ENCODE measurements at regions not wholly inside any gene's neighbourhood (a gene's known extent, or its start where the extent isn't known, plus 50 kb on each side); places are given as distances from the start of the nearest gene placed in this dataset.
A peak's percentile ranks its signal among the peaks of the same experiment; 100 is the strongest.

DNA sequence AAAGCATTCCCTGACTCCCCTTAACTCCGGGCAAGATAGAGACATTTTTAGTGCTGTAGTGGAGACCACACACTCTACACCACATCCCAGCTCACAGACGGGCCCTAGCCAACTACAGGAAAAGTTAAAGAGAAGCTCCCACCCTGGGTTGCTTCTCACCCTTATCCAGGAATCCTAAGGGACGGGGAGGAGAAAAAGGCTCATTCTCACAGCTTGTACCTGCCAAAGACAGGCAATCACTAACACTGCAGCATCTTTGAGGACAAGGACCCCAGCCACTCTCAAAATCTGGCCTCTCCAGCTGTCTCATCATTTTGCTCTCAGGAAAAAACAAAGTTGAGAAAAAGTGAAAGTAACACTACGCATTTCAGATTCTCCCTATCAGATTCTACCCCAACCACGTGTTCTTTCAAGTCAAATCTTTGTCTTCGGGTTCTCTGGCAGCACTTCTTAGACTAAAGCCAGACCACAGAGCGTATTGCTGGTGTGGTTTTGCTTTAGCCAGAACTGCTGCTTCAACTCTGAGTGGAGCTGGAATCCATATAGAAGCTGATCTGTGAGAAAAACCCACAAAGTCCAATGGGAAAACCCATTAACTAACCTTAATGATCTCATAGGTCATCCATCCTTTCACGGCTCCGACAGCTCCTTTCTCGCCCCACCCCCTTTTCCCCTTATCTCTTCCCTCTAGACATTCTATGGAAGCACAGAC lies 605.9 kb upstream of the DIPK2B start:
- TF ChIP-seq EZH2 (IDR thresholded peaks at IDR 0.05; ENCODE audit: borderline replicate concordance, low read depth, low read length, severe bottlenecking) (no peak), GATA2 (IDR thresholded peaks at IDR 0.05; ENCODE audit: insufficient read depth, insufficient read length, low read depth, low read length) (peak; percentile 15)
- TF ChIP-seq, protein P1, sequence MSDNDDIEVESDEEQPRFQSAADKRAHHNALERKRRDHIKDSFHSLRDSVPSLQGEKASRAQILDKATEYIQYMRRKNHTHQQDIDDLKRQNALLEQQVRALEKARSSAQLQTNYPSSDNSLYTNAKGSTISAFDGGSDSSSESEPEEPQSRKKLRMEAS (IDR thresholded peaks at IDR 0.05; ENCODE audit: insufficient read depth, insufficient read length) = peak; percentile 49
- peak; percentile 71 for DNase-seq (ENCODE audit: low read depth, low spot score)
- H3K4me2 ChIP-seq (ENCODE audit: insufficient read depth, low read length) = peak overlapping the region; percentile 93
- H3K27ac ChIP-seq (ENCODE audit: insufficient read depth, low read depth, low read length) = peak overlapping the region; percentile 97
- peaks cover 47% of the 10 kb centered on the region for H3K4me1 ChIP-seq (ENCODE audit: control insufficient read depth, extremely low read depth, insufficient read depth, low read length)
- H4K20me1 ChIP-seq (replicated peaks; ENCODE audit: control insufficient read depth, extremely low read depth, insufficient read depth, low read length) = no peaks in the 10 kb centered on the region
- POLR2A ChIA-PET = interaction anchor here (1.0 to 1.5 kb wide), 4 partner anchors 17 to 43 kb away, joined by 3 to 6 read pairs (median 3); no protein-coding TSS in a partner anchor
- no peaks in the 10 kb centered on the region for H3K9me3 ChIP-seq (replicated peaks; ENCODE audit: control insufficient read depth, insufficient read depth, low read length)
- peak; percentile 68 for FAIRE-seq
- peak overlapping the region in 2 of 3 experiments; percentile 21 to 65 for H3K4me3 ChIP-seq (replicated peaks in 1 of 3; ENCODE audit: insufficient read depth in 1 of 3, low read depth in 1 of 3, low read length in 3 of 3)
- dilution Hi-C loops (cut with MboI; ENCODE audit: extremely low pct_ligation_motif_present, low sequenced_read_pairs) = no loop called here
- CTCF ChIA-PET = interaction anchor here (0.5 to 1.6 kb wide), 6 partner anchors 18 to 736 kb away, joined by 3 to 9 read pairs (median 4); no protein-coding TSS in a partner anchor
- BruUV-seq (replicated peaks) = TSS peak; percentile 11
- peak overlapping the region; percentile 47 for H2AFZ ChIP-seq (ENCODE audit: low read depth, low read length)
- H3K36me3 ChIP-seq (ENCODE audit: control insufficient read depth in 2 of 2, extremely low read depth in 1 of 2, insufficient read depth in 2 of 2, low read length in 2 of 2) = no peaks in the 10 kb centered on the region
- no peaks in the 10 kb centered on the region for H3K27me3 ChIP-seq (ENCODE audit: control insufficient read depth in 2 of 2, insufficient read depth in 2 of 2, low read length in 2 of 2)
- H3K79me2 ChIP-seq (ENCODE audit: control insufficient read depth, insufficient read depth, low read length) = peaks cover 21% of the 10 kb centered on the region
- peak overlapping the region; percentile 88 for H3K9ac ChIP-seq (replicated peaks; ENCODE audit: extremely low read depth, insufficient read depth, low read length)
- intact Hi-C loops (cut with micrococcal nuclease) = loop anchor here (2.0 kb wide), 1 partner anchor 18 kb away; no protein-coding TSS in a partner anchor
- H3K9me1 ChIP-seq (replicated peaks; ENCODE audit: control insufficient read depth, extremely low read depth, insufficient read depth, low read length) = no peaks in the 10 kb centered on the region

DNA sequence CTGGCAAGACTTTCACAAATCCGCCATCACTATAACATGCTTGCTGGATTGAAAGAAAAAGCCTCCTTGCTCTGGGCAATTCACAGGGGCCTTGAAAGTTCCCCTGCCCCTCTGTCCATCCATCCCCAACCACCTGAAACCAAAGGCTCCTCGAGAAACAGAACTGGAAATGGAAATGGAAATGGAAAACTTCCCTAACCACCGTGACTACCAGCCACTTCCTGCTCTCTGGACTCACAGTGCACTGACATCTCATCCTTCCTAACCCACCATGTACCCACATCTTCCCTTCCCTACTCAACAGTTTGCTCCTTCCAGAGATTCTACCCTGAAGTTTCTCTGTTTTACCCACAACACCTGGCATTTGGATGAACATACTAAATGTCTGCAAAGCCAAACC lies 603.6 kb upstream of the DIPK2B start:
- Histone ChIP-seq H3K27ac (ENCODE audit: insufficient read depth, low read depth, low read length) (peak overlapping the region; percentile 92), H4K20me1 (replicated peaks; ENCODE audit: control insufficient read depth, extremely low read depth, insufficient read depth, low read length) (no peaks in the 10 kb centered on the region), H3K9me1 (replicated peaks; ENCODE audit: control insufficient read depth, extremely low read depth, insufficient read depth, low read length) (no peaks in the 10 kb centered on the region), H3K4me2 (ENCODE audit: insufficient read depth, low read length) (peak overlapping the region; percentile 92), H3K27me3 (ENCODE audit: control insufficient read depth in 2 of 2, insufficient read depth in 2 of 2, low read length in 2 of 2) (no peaks in the 10 kb centered on the region), H3K79me2 (ENCODE audit: control insufficient read depth, insufficient read depth, low read length) (peaks cover 28% of the 10 kb centered on the region), H3K9me3 (replicated peaks; ENCODE audit: control insufficient read depth, insufficient read depth, low read length) (no peaks in the 10 kb centered on the region), H3K36me3 (ENCODE audit: control insufficient read depth in 2 of 2, extremely low read depth in 1 of 2, insufficient read depth in 2 of 2, low read length in 2 of 2) (no peaks in the 10 kb centered on the region), H3K9ac (replicated peaks; ENCODE audit: extremely low read depth, insufficient read depth, low read length) (no peak overlapping the region), H2AFZ (ENCODE audit: low read depth, low read length) (no peak overlapping the region), H3K4me1 (ENCODE audit: control insufficient read depth, extremely low read depth, insufficient read depth, low read length) (peaks cover 49% of the 10 kb centered on the region), H3K4me3 (replicated peaks in 1 of 3; ENCODE audit: insufficient read depth in 1 of 3, low read depth in 1 of 3, low read length in 3 of 3) (no peak overlapping the region)
- DNase-seq (ENCODE audit: low read depth, low spot score) (no peak), FAIRE-seq (no peak)
- TF ChIP-seq GATA2 (IDR thresholded peaks at IDR 0.05; ENCODE audit: insufficient read depth, insufficient read length, low read depth, low read length) = no peak
- no peak for TF ChIP-seq MYC (IDR thresholded peaks at IDR 0.05; ENCODE audit: low read depth, low read length)
- TF ChIP-seq, protein P2, sequence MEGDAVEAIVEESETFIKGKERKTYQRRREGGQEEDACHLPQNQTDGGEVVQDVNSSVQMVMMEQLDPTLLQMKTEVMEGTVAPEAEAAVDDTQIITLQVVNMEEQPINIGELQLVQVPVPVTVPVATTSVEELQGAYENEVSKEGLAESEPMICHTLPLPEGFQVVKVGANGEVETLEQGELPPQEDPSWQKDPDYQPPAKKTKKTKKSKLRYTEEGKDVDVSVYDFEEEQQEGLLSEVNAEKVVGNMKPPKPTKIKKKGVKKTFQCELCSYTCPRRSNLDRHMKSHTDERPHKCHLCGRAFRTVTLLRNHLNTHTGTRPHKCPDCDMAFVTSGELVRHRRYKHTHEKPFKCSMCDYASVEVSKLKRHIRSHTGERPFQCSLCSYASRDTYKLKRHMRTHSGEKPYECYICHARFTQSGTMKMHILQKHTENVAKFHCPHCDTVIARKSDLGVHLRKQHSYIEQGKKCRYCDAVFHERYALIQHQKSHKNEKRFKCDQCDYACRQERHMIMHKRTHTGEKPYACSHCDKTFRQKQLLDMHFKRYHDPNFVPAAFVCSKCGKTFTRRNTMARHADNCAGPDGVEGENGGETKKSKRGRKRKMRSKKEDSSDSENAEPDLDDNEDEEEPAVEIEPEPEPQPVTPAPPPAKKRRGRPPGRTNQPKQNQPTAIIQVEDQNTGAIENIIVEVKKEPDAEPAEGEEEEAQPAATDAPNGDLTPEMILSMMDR (IDR thresholded peaks at IDR 0.05; ENCODE audit: extremely low read depth in 1 of 2, insufficient read depth in 1 of 2, low read depth in 1 of 2, low read length in 2 of 2) = no peak
- no peak for TF ChIP-seq POLR2A (IDR thresholded peaks at IDR 0.05; ENCODE audit: low read depth, low read length)
- no peak for TF ChIP-seq JUN (IDR thresholded peaks at IDR 0.05; ENCODE audit: borderline replicate concordance, insufficient read depth, insufficient read length, low read depth)
- no peak for TF ChIP-seq POLR2AphosphoS5 (IDR thresholded peaks at IDR 0.05; ENCODE audit: insufficient read depth, low read depth, low read length)
- no peak for TF ChIP-seq EZH2 (IDR thresholded peaks at IDR 0.05; ENCODE audit: borderline replicate concordance, low read depth, low read length, severe bottlenecking)
- no peak for TF ChIP-seq FOS (IDR thresholded peaks at IDR 0.05; ENCODE audit: borderline replicate concordance, insufficient read depth, low read length)
- TF ChIP-seq, protein P1 (IDR thresholded peaks at IDR 0.05; ENCODE audit: insufficient read depth, insufficient read length) = no peak
- CTCF ChIA-PET = no interaction called here
- BruUV-seq (replicated peaks) = no TSS peak
- intact Hi-C loops (cut with micrococcal nuclease) (no loop called here), dilution Hi-C loops (cut with MboI; ENCODE audit: extremely low pct_ligation_motif_present, low sequenced_read_pairs) (no loop called here)
- POLR2A ChIA-PET = no interaction called here
